ENCODE measurements at regions not wholly inside any gene's neighbourhood (a gene's known extent, or its start where the extent isn't known, plus 50 kb on each side); places are given as distances from the start of the nearest gene placed in this dataset.

GRCh38 chr10:121024905-121025584 lies 173.9 kb downstream of the WDR11 start:
- Histone ChIP-seq H3K27me3 (ENCODE audit: insufficient read depth, low read length) (no peaks in the 10 kb centered on the region), H3K9me2 (ENCODE audit: low read depth, low read length) (no peaks in the 10 kb centered on the region), H3K27ac (ENCODE audit: low read depth, low read length, poor library complexity, severe bottlenecking) (no peak overlapping the region), H3K36me3 (ENCODE audit: insufficient read depth, low read length) (no peaks in the 10 kb centered on the region), H3K79me2 (ENCODE audit: insufficient read depth, low read length) (no peaks in the 10 kb centered on the region), H3K9me3 (ENCODE audit: low read length) (no peaks in the 10 kb centered on the region), H3F3A (ENCODE audit: insufficient read depth, low read length) (no peaks in the 10 kb centered on the region), H4K20me1 (ENCODE audit: insufficient read depth, low read length) (no peaks in the 10 kb centered on the region), H3K4me2 (ENCODE audit: low read length) (no peak overlapping the region), H3K4me3 (ENCODE audit: low read depth, low read length, poor library complexity, severe bottlenecking) (no peak overlapping the region), H2AFZ (ENCODE audit: low read length) (no peak overlapping the region), H3K4me1 (ENCODE audit: insufficient read depth, low read length, severe bottlenecking) (no peaks in the 10 kb centered on the region), H3K9ac (ENCODE audit: low read length) (no peak overlapping the region)
- TF ChIP-seq CTCF (IDR thresholded peaks at IDR 0.05; ENCODE audit: low read length) (no peak), EZH2 (IDR thresholded peaks at IDR 0.05; ENCODE audit: borderline replicate concordance, low read length) (no peak)

- Histone ChIP-seq H3K27me3 (ENCODE audit: insufficient read depth, low read length) (no peaks in the 10 kb centered on the region), H3K4me1 (ENCODE audit: insufficient read depth, low read length, severe bottlenecking) (no peaks in the 10 kb centered on the region), H3K79me2 (ENCODE audit: insufficient read depth, low read length) (no peaks in the 10 kb centered on the region), H3K36me3 (ENCODE audit: insufficient read depth, low read length) (no peaks in the 10 kb centered on the region), H3F3A (ENCODE audit: insufficient read depth, low read length) (no peaks in the 10 kb centered on the region), H4K20me1 (ENCODE audit: insufficient read depth, low read length) (no peaks in the 10 kb centered on the region), H3K9me2 (ENCODE audit: low read depth, low read length) (no peaks in the 10 kb centered on the region), H3K27ac (ENCODE audit: low read depth, low read length, poor library complexity, severe bottlenecking) (no peak overlapping the region), H2AFZ (ENCODE audit: low read length) (no peak overlapping the region), H3K9me3 (ENCODE audit: low read length) (no peaks in the 10 kb centered on the region), H3K9ac (ENCODE audit: low read length) (no peak overlapping the region), H3K4me2 (ENCODE audit: low read length) (no peak overlapping the region), H3K4me3 (ENCODE audit: low read depth, low read length, poor library complexity, severe bottlenecking) (no peak overlapping the region)
- TF ChIP-seq CTCF (IDR thresholded peaks at IDR 0.05; ENCODE audit: low read length) = no peak
- no peak for TF ChIP-seq EZH2 (IDR thresholded peaks at IDR 0.05; ENCODE audit: borderline replicate concordance, low read length)
Measured at GRCh38 chr10:121025731-121026130, 174.6 kb downstream of the WDR11 start.

GRCh38 chr10:121027371-121027770 lies 176.2 kb downstream of the WDR11 start:
- Histone ChIP-seq H3K27ac (ENCODE audit: low read depth, low read length, poor library complexity, severe bottlenecking) (no peak overlapping the region), H3K9ac (ENCODE audit: low read length) (no peak overlapping the region), H3F3A (ENCODE audit: insufficient read depth, low read length) (no peaks in the 10 kb centered on the region), H3K79me2 (ENCODE audit: insufficient read depth, low read length) (no peaks in the 10 kb centered on the region), H3K9me3 (ENCODE audit: low read length) (no peaks in the 10 kb centered on the region), H4K20me1 (ENCODE audit: insufficient read depth, low read length) (no peaks in the 10 kb centered on the region), H3K9me2 (ENCODE audit: low read depth, low read length) (no peaks in the 10 kb centered on the region), H3K27me3 (ENCODE audit: insufficient read depth, low read length) (no peaks in the 10 kb centered on the region), H3K4me3 (ENCODE audit: low read depth, low read length, poor library complexity, severe bottlenecking) (no peak overlapping the region), H3K4me1 (ENCODE audit: insufficient read depth, low read length, severe bottlenecking) (no peaks in the 10 kb centered on the region), H3K4me2 (ENCODE audit: low read length) (no peak overlapping the region), H2AFZ (ENCODE audit: low read length) (no peak overlapping the region), H3K36me3 (ENCODE audit: insufficient read depth, low read length) (no peaks in the 10 kb centered on the region)
- TF ChIP-seq EZH2 (IDR thresholded peaks at IDR 0.05; ENCODE audit: borderline replicate concordance, low read length) (no peak), CTCF (IDR thresholded peaks at IDR 0.05; ENCODE audit: low read length) (no peak)
